ENCODE measurements at regions not wholly inside any gene's neighbourhood (a gene's known extent, or its start where the extent isn't known, plus 50 kb on each side); places are given as distances from the start of the nearest gene placed in this dataset.

- TF ChIP-seq CTCF (IDR thresholded peaks at IDR 0.05; ENCODE audit: low read depth, low read length, missing input control) (no peak), MAX (IDR thresholded peaks at IDR 0.05) (no peak), RAD21 (IDR thresholded peaks at IDR 0.05) (no peak), REST (IDR thresholded peaks at IDR 0.05) (no peak), RXRA (IDR thresholded peaks at IDR 0.05) (no peak), YY1 (IDR thresholded peaks at IDR 0.05) (no peak), GABPA (IDR thresholded peaks at IDR 0.05 in 1 of 2, conservative IDR thresholded peaks at IDR 0.05 in 1 of 2) (no peak), JUND (IDR thresholded peaks at IDR 0.05) (no peak)
Observed at GRCh38 chr6:113288409-113288808, 568.7 kb upstream of the MARCKS start.
